WTC11 (cell line): ENCODE measurements at regions not wholly inside any gene's neighbourhood (a gene's known extent, or its start where the extent isn't known, plus 50 kb on each side); places are given as distances from the start of the nearest gene placed in this dataset.

ENCODE experiments used
- ATAC-seq: fragments of 200-7000 bp; cut with Tn5 transposase; 2 replicates; pipeline ENCODE4 v1.10.0; 2021; ENCODE audit warnings: mild to moderate bottlenecking, moderate library complexity
- CTCF ChIA-PET: fragments of 300-600 bp; sonication (Branson Sonifier 250); formaldehyde crosslinking; loops from one replicate; lab custom pipeline; 2021; ENCODE audit warnings: antibody characterized with exemption; lab: Charles Lee
- POLR2A ChIA-PET: fragments of 350-600 bp; sonication (Branson Sonifier 250); formaldehyde crosslinking; loops from one replicate; lab custom pipeline; 2021; ENCODE audit warnings: antibody characterized with exemption; lab: Charles Lee
- DNase-seq: peaks from one replicate; pipeline ENCODE4 v3.0.0; 2021; ENCODE audit warnings: low spot score
- H3K27ac Mint-ChIP-seq: 2 replicates; pipeline ENCODE4 v1.8.0; 2021; ENCODE audit warnings: mixed read lengths
- H3K27me3 Mint-ChIP-seq: 2 replicates; pipeline ENCODE4 v1.8.0; 2021; ENCODE audit warnings: low read depth, mild to moderate bottlenecking, moderate library complexity, mixed read lengths
- H3K36me3 Mint-ChIP-seq: 2 replicates; pipeline ENCODE4 v1.8.0; 2021; ENCODE audit warnings: mixed read lengths
- H3K4me1 Mint-ChIP-seq: 2 replicates; pipeline ENCODE4 v1.8.0; 2022; ENCODE audit warnings: mixed read lengths
- H3K4me3 Mint-ChIP-seq: 2 replicates; pipeline ENCODE4 v1.8.0; 2021; ENCODE audit warnings: mild to moderate bottlenecking, moderate library complexity, mixed read lengths
- H3K9me3 Mint-ChIP-seq: 2 replicates; pipeline ENCODE4 v1.8.0; 2021; ENCODE audit warnings: mixed read lengths
- ATF6 ChIP-seq: sonication (generic); formaldehyde crosslinking; IDR thresholded peaks from 2 replicates; pipeline ENCODE4 v1.8.1; 2023; ENCODE audit warnings: mild to moderate bottlenecking, missing genetic modification reagents
- CBFB ChIP-seq: sonication (generic); formaldehyde crosslinking; IDR thresholded peaks from 2 replicates; pipeline ENCODE4 v1.8.1; 2022; ENCODE audit warnings: mild to moderate bottlenecking, low read depth, missing genetic modification reagents
- CREM ChIP-seq: sonication (generic); formaldehyde crosslinking; IDR thresholded peaks from 2 replicates; pipeline ENCODE4 v1.8.1; 2022; ENCODE audit warnings: mild to moderate bottlenecking, missing genetic modification reagents, moderate library complexity
- CTCF ChIP-seq: fragments of 200-600 bp; IDR thresholded peaks from 2 replicates; pipeline ENCODE4 v1.8.0; 2022; ENCODE audit warnings: antibody characterized with exemption
- EMX1 ChIP-seq: fragments of 250-450 bp; sonication (Bioruptor Pico); IDR thresholded peaks from 2 replicates; pipeline ENCODE4 v1.8.0; 2021; ENCODE audit warnings: mild to moderate bottlenecking
- IRF1 ChIP-seq: sonication (generic); formaldehyde crosslinking; IDR thresholded peaks from 2 replicates; pipeline ENCODE4 v1.8.0; 2023; ENCODE audit warnings: missing genetic modification reagents
- MLX ChIP-seq: sonication (generic); formaldehyde crosslinking; IDR thresholded peaks from 2 replicates; pipeline ENCODE4 v1.8.1; 2023; ENCODE audit warnings: mild to moderate bottlenecking, missing genetic modification reagents, moderate library complexity
- MXD4 ChIP-seq: fragments of 250-450 bp; sonication (Bioruptor Pico); IDR thresholded peaks from 2 replicates; pipeline ENCODE4 v1.8.0; 2021; ENCODE audit warnings: mild to moderate bottlenecking, moderate library complexity, borderline replicate concordance
- NR2C2 ChIP-seq: sonication (generic); formaldehyde crosslinking; IDR thresholded peaks from 2 replicates; pipeline ENCODE4 v1.8.0; 2022; ENCODE audit warnings: mild to moderate bottlenecking, missing genetic modification reagents
- TEAD1 ChIP-seq: sonication (generic); formaldehyde crosslinking; IDR thresholded peaks from 2 replicates; pipeline ENCODE4 v1.8.0; 2022; ENCODE audit warnings: mild to moderate bottlenecking, missing genetic modification reagents
- ZBTB43 ChIP-seq: sonication (generic); formaldehyde crosslinking; IDR thresholded peaks from 2 replicates; pipeline ENCODE4 v1.8.1; 2023; ENCODE audit warnings: mild to moderate bottlenecking, missing genetic modification reagents
- ZMAT4 ChIP-seq: fragments of 250-450 bp; sonication (Bioruptor Pico); IDR thresholded peaks from 2 replicates; pipeline ENCODE4 v1.9.0; 2021; ENCODE audit warnings: mild to moderate bottlenecking
- ZNF138 ChIP-seq: sonication (generic); formaldehyde crosslinking; conservative IDR thresholded peaks from 2 replicates; pipeline ENCODE4 v1.8.1; 2022; ENCODE audit warnings: mild to moderate bottlenecking, moderate library complexity, missing genetic modification reagents
- ZNF232 ChIP-seq: sonication (generic); formaldehyde crosslinking; IDR thresholded peaks from 2 replicates; pipeline ENCODE4 v1.8.0; 2022; ENCODE audit warnings: mild to moderate bottlenecking, missing genetic modification reagents
- ZNF263 ChIP-seq: sonication (generic); formaldehyde crosslinking; IDR thresholded peaks from 2 replicates; pipeline ENCODE4 v1.8.1; 2022; ENCODE audit warnings: low read depth, mild to moderate bottlenecking, moderate library complexity, missing genetic modification reagents

GRCh38 chr22:44371741-44372525 is 59.2 kb upstream of the SHISAL1 start (continued):
- no peak for TF ChIP-seq ZBTB43 (CRISPR knock-in tag)
- no peak for TF ChIP-seq IRF1 (CRISPR knock-in tag)
- no peak for TF ChIP-seq CREM
- TF ChIP-seq ZMAT4 (CRISPR knock-in tag): no peak
- no peak for TF ChIP-seq ZNF232 (CRISPR knock-in tag)
- TF ChIP-seq NR2C2 (CRISPR knock-in tag): no peak
- TF ChIP-seq ZNF138 (CRISPR knock-in tag): no peak
- TF ChIP-seq ZNF263 (CRISPR knock-in tag): no peak
- no peak for TF ChIP-seq CBFB

GRCh38 chr22:44369916-44370801 is 57.4 kb upstream of the SHISAL1 start:
- peaks cover 14% of the 10 kb centered on the region for H3K9me3 Mint-ChIP-seq
- no peaks in the 10 kb centered on the region for H3K4me1 Mint-ChIP-seq
- no peaks in the 10 kb centered on the region for H3K27me3 Mint-ChIP-seq
- DNase-seq: peak; percentile 6
- H3K27ac Mint-ChIP-seq: no peak overlapping the region
- TF ChIP-seq TEAD1 (CRISPR knock-in tag): no peak
- no peak for TF ChIP-seq MXD4 (CRISPR knock-in tag)
- no peak for TF ChIP-seq CBFB
- TF ChIP-seq MLX (CRISPR knock-in tag): no peak
- TF ChIP-seq ATF6 (CRISPR knock-in tag): no peak
- ChIA-PET POLR2A (no interaction called here), CTCF (interaction anchor here (0.6 to 2.7 kb wide), 38 partner anchors 8 to 377 kb away, joined by 3 to 20 read pairs (median 4); no protein-coding TSS in a partner anchor)
- H3K36me3 Mint-ChIP-seq: peaks cover 9% of the 10 kb centered on the region
- no peak overlapping the region for H3K4me3 Mint-ChIP-seq
- ATAC-seq: no peak

- peak; percentile 77 for DNase-seq
- TF ChIP-seq CTCF: peak; percentile 49
- TF ChIP-seq EMX1: no peak
- Mint-ChIP-seq H3K27me3 (no peaks in the 10 kb centered on the region), H3K4me1 (no peaks in the 10 kb centered on the region), H3K27ac (no peak overlapping the region), H3K9me3 (peaks cover 5% of the 10 kb centered on the region), H3K4me3 (no peak overlapping the region), H3K36me3 (0 out of 2 replicates have a peak, but pooled peaks cover 1% of the 10 kb centered on the region)
- peak; percentile 87 for ATAC-seq
- CTCF ChIA-PET: interaction anchor here (0.6 to 2.7 kb wide), 41 partner anchors 9 to 376 kb away, joined by 3 to 20 read pairs (median 4); no protein-coding TSS in a partner anchor
- POLR2A ChIA-PET: no interaction called here
Observed at GRCh38 chr22:44369293-44369661, 56.5 kb upstream of the SHISAL1 start.
